ENCODE measurements at regions not wholly inside any gene's neighbourhood (a gene's known extent, or its start where the extent isn't known, plus 50 kb on each side); places are given as distances from the start of the nearest gene placed in this dataset.

- Histone ChIP-seq H3K9me2 (replicated peaks; ENCODE audit: low read length) (no peaks in the 10 kb centered on the region), H3K79me2 (ENCODE audit: low read length) (no peaks in the 10 kb centered on the region), H3K36me3 (ENCODE audit: low read depth, low read length) (no peaks in the 10 kb centered on the region), H3F3A (ENCODE audit: low read length, unreplicated experiment) (no peaks in the 10 kb centered on the region), H3K4me3 (ENCODE audit: low read length) (no peak overlapping the region), H3K4me2 (ENCODE audit: low read length) (no peak overlapping the region), H3K4me1 (ENCODE audit: insufficient read depth, low read length) (no peaks in the 10 kb centered on the region), H3K27me3 (ENCODE audit: low read length) (no peaks in the 10 kb centered on the region), H3K27ac (ENCODE audit: low read length) (no peak overlapping the region), H2AFZ (ENCODE audit: low read length) (no peak overlapping the region), H4K20me1 (ENCODE audit: low read length) (no peaks in the 10 kb centered on the region), H3K9ac (ENCODE audit: low read length) (no peak overlapping the region), H3K9me3 (ENCODE audit: low read length) (no peaks in the 10 kb centered on the region)
- intact Hi-C loops (cut with micrococcal nuclease) = loop anchor here (10.0 kb wide), 1 partner anchor 783 kb away; no protein-coding TSS in a partner anchor
- DNase-seq = no peak
- CTCF ChIA-PET = no interaction called here
- BruUV-seq (replicated peaks) = no TSS peak
- TF ChIP-seq EZH2phosphoT487 (IDR thresholded peaks at IDR 0.05; ENCODE audit: borderline replicate concordance, low read length) (no peak), CTCF (conservative IDR thresholded peaks at IDR 0.05; ENCODE audit: low read depth, low read length) (no peak), EZH2 (IDR thresholded peaks at IDR 0.05; ENCODE audit: low read length, unreplicated experiment) (no peak)
- POLR2A ChIA-PET (ENCODE audit: unreplicated experiment) = interaction anchor here (0.6 kb wide), 1 partner anchor 251 kb away, joined by 4 read pairs; no protein-coding TSS in a partner anchor
- ATAC-seq = no peak
Observed at GRCh38 chr3:177371888-177372287, 174.6 kb upstream of the TBL1XR1 start.

GRCh38 chr3:177374323-177374722 lies 177.0 kb upstream of the TBL1XR1 start:
- H3K9me3 ChIP-seq (ENCODE audit: low read length) = no peaks in the 10 kb centered on the region
- intact Hi-C loops (cut with micrococcal nuclease) = loop anchor here (10.0 kb wide), 1 partner anchor 780 kb away; no protein-coding TSS in a partner anchor
- no peak overlapping the region for H3K27ac ChIP-seq (ENCODE audit: low read length)

More at GRCh38 chr3:177374323-177374722, 177.0 kb upstream of the TBL1XR1 start:
- Histone ChIP-seq H3K4me1 (ENCODE audit: insufficient read depth, low read length) (no peaks in the 10 kb centered on the region), H3F3A (ENCODE audit: low read length, unreplicated experiment) (no peaks in the 10 kb centered on the region), H4K20me1 (ENCODE audit: low read length) (no peaks in the 10 kb centered on the region), H3K27me3 (ENCODE audit: low read length) (no peaks in the 10 kb centered on the region), H3K36me3 (ENCODE audit: low read depth, low read length) (no peaks in the 10 kb centered on the region), H3K4me3 (ENCODE audit: low read length) (no peak overlapping the region), H2AFZ (ENCODE audit: low read length) (no peak overlapping the region), H3K4me2 (ENCODE audit: low read length) (no peak overlapping the region), H3K9ac (ENCODE audit: low read length) (no peak overlapping the region), H3K79me2 (ENCODE audit: low read length) (no peaks in the 10 kb centered on the region), H3K9me2 (replicated peaks; ENCODE audit: low read length) (no peaks in the 10 kb centered on the region)
- DNase-seq (no peak), ATAC-seq (no peak)
- ChIA-PET POLR2A (ENCODE audit: unreplicated experiment) (no interaction called here), CTCF (no interaction called here)
- no TSS peak for BruUV-seq (replicated peaks)
- TF ChIP-seq CTCF (conservative IDR thresholded peaks at IDR 0.05; ENCODE audit: low read depth, low read length) (no peak), EZH2phosphoT487 (IDR thresholded peaks at IDR 0.05; ENCODE audit: borderline replicate concordance, low read length) (no peak), EZH2 (IDR thresholded peaks at IDR 0.05; ENCODE audit: low read length, unreplicated experiment) (no peak)

Data from PC-3 (cell line).